WTC11 (cell line): ENCODE measurements at regions not wholly inside any gene's neighbourhood (a gene's known extent, or its start where the extent isn't known, plus 50 kb on each side); places are given as distances from the start of the nearest gene placed in this dataset.

Experiments used
- ATAC-seq: fragments of 200-7000 bp; cut with Tn5 transposase; 2 replicates; pipeline ENCODE4 v1.10.0; 2021; ENCODE audit warnings: mild to moderate bottlenecking, moderate library complexity
- CTCF ChIA-PET: fragments of 300-600 bp; sonication (Branson Sonifier 250); formaldehyde crosslinking; loops from one replicate; lab custom pipeline; 2021; ENCODE audit warnings: antibody characterized with exemption; lab: Charles Lee
- POLR2A ChIA-PET: fragments of 350-600 bp; sonication (Branson Sonifier 250); formaldehyde crosslinking; loops from one replicate; lab custom pipeline; 2021; ENCODE audit warnings: antibody characterized with exemption; lab: Charles Lee
- DNase-seq: peaks from one replicate; pipeline ENCODE4 v3.0.0; 2021; ENCODE audit warnings: low spot score
- H3K27ac Mint-ChIP-seq: 2 replicates; pipeline ENCODE4 v1.8.0; 2021; ENCODE audit warnings: mixed read lengths
- H3K27me3 Mint-ChIP-seq: 2 replicates; pipeline ENCODE4 v1.8.0; 2021; ENCODE audit warnings: low read depth, mild to moderate bottlenecking, moderate library complexity, mixed read lengths
- H3K36me3 Mint-ChIP-seq: 2 replicates; pipeline ENCODE4 v1.8.0; 2021; ENCODE audit warnings: mixed read lengths
- H3K4me1 Mint-ChIP-seq: 2 replicates; pipeline ENCODE4 v1.8.0; 2022; ENCODE audit warnings: mixed read lengths
- H3K4me3 Mint-ChIP-seq: 2 replicates; pipeline ENCODE4 v1.8.0; 2021; ENCODE audit warnings: mild to moderate bottlenecking, moderate library complexity, mixed read lengths
- H3K9me3 Mint-ChIP-seq: 2 replicates; pipeline ENCODE4 v1.8.0; 2021; ENCODE audit warnings: mixed read lengths
- ETV6 ChIP-seq: sonication (generic); formaldehyde crosslinking; IDR thresholded peaks from 2 replicates; pipeline ENCODE4 v1.8.1; 2022; ENCODE audit warnings: mild to moderate bottlenecking, missing genetic modification reagents
- FOXP4 ChIP-seq: sonication (generic); formaldehyde crosslinking; IDR thresholded peaks from 2 replicates; pipeline ENCODE4 v1.8.0; 2022; ENCODE audit warnings: mild to moderate bottlenecking, missing genetic modification reagents
- KAT7 ChIP-seq: sonication (generic); formaldehyde crosslinking; IDR thresholded peaks from 2 replicates; pipeline ENCODE4 v1.8.1; 2023; ENCODE audit warnings: missing genetic modification reagents, mild to moderate bottlenecking, borderline replicate concordance
- MAX ChIP-seq: sonication (generic); formaldehyde crosslinking; IDR thresholded peaks from 2 replicates; pipeline ENCODE4 v1.8.0; 2022; ENCODE audit warnings: mild to moderate bottlenecking, missing genetic modification reagents
- MYBL2 ChIP-seq: sonication (generic); formaldehyde crosslinking; IDR thresholded peaks from 2 replicates; pipeline ENCODE4 v1.8.1; 2023; ENCODE audit warnings: mild to moderate bottlenecking, moderate library complexity, missing genetic modification reagents
- NFATC4 ChIP-seq: fragments of 250-450 bp; sonication (Bioruptor Pico); IDR thresholded peaks from 2 replicates; pipeline ENCODE4 v1.9.0; 2021; ENCODE audit warnings: mild to moderate bottlenecking
- NFE2L1 ChIP-seq: sonication (generic); formaldehyde crosslinking; IDR thresholded peaks from 2 replicates; pipeline ENCODE4 v1.8.1; 2023; ENCODE audit warnings: missing genetic modification reagents
- NFYB ChIP-seq: sonication (generic); formaldehyde crosslinking; conservative IDR thresholded peaks from 2 replicates; pipeline ENCODE4 v1.8.0; 2022; ENCODE audit warnings: low read depth, missing genetic modification reagents
- NR3C1 ChIP-seq: sonication (generic); formaldehyde crosslinking; conservative IDR thresholded peaks from 2 replicates; pipeline ENCODE4 v1.8.1; 2023; ENCODE audit warnings: low read depth, mild to moderate bottlenecking, missing genetic modification reagents
- OVOL2 ChIP-seq: fragments of 250-450 bp; sonication (Bioruptor Pico); IDR thresholded peaks from 2 replicates; pipeline ENCODE4 v1.9.0; 2021; ENCODE audit warnings: mild to moderate bottlenecking, borderline replicate concordance
- RELA ChIP-seq: sonication (generic); formaldehyde crosslinking; IDR thresholded peaks from 2 replicates; pipeline ENCODE4 v1.8.1; 2022; ENCODE audit warnings: missing genetic modification reagents, mild to moderate bottlenecking, borderline replicate concordance
- TEAD1 ChIP-seq: sonication (generic); formaldehyde crosslinking; IDR thresholded peaks from 2 replicates; pipeline ENCODE4 v1.8.0; 2022; ENCODE audit warnings: mild to moderate bottlenecking, missing genetic modification reagents
- TEAD4 ChIP-seq: sonication (generic); formaldehyde crosslinking; IDR thresholded peaks from 2 replicates; pipeline ENCODE4 v1.8.0; 2022; ENCODE audit warnings: mild to moderate bottlenecking, missing genetic modification reagents
- USF1 ChIP-seq: sonication (generic); formaldehyde crosslinking; IDR thresholded peaks from 2 replicates; pipeline ENCODE4 v1.8.0; 2022; ENCODE audit warnings: mild to moderate bottlenecking, missing genetic modification reagents
- ZNF416 ChIP-seq: fragments of 250-450 bp; sonication (Bioruptor Pico); IDR thresholded peaks from 2 replicates; pipeline ENCODE4 v1.9.0; 2021; ENCODE audit warnings: mild to moderate bottlenecking, inconsistent platforms
- ZNF423 ChIP-seq: fragments of 250-450 bp; sonication (Bioruptor Pico); IDR thresholded peaks from 2 replicates; pipeline ENCODE4 v2.1.2; 2022; ENCODE audit warnings: mild to moderate bottlenecking, moderate library complexity
- ZNF671 ChIP-seq: fragments of 250-450 bp; sonication (Bioruptor Pico); IDR thresholded peaks from 2 replicates; pipeline ENCODE4 v1.8.0; 2021; ENCODE audit warnings: mild to moderate bottlenecking
- TF ChIP-seq, protein P1 (sequence below): fragments of 250-450 bp; sonication (Bioruptor Pico); IDR thresholded peaks from 2 replicates; pipeline ENCODE4 v1.9.0; 2021; ENCODE audit warnings: mild to moderate bottlenecking
- TF ChIP-seq, protein P2 (sequence below): sonication (generic); formaldehyde crosslinking; IDR thresholded peaks from 2 replicates; pipeline ENCODE4 v1.8.0; 2023; ENCODE audit warnings: missing genetic modification reagents

GRCh38 chr2:122706757-122707223, 951.3 kb downstream of the TSN start:
- POLR2A ChIA-PET = no interaction called here
- DNase-seq = no peak

DNA sequence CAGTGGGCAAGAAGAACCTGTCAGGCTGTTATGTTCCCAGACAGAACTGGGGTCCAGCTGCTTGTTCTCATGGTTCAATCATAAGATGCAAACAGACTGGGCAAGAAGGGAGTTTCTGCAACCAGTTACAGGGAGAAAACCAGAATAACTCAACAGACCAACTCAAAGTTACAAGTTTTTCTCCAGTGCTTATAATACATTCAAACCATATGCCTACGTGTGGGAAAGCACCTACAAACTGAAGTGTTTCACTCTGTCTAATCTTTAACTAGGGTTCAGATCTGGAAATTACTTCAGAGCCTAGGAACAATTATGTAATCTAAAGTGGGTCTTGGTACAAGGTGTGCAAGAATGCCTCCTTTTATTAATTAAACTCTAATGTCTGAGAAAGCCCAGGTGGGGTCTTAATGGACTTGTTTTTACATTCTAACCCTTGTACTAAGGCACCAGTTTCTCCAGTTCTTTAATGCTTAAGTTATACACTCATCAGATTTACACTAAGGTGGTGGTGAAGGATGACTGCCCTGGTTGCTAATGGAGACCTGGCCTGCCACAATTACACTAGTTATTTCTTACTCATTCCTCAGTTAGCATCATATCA, 951.9 kb downstream of the TSN start:
- ChIA-PET CTCF (no interaction called here), POLR2A (no interaction called here)
- H3K4me3 Mint-ChIP-seq = no peak overlapping the region
- no peak overlapping the region for H3K27ac Mint-ChIP-seq
- TF ChIP-seq FOXP4 (CRISPR knock-in tag) (no peak), MYBL2 (no peak), OVOL2 (no peak), NR3C1 (CRISPR knock-in tag) (no peak), MAX (CRISPR knock-in tag) (no peak)
- TF ChIP-seq, protein P1, sequence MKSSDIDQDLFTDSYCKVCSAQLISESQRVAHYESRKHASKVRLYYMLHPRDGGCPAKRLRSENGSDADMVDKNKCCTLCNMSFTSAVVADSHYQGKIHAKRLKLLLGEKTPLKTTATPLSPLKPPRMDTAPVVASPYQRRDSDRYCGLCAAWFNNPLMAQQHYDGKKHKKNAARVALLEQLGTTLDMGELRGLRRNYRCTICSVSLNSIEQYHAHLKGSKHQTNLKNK (CRISPR knock-in tag) = no peak
- H3K36me3 Mint-ChIP-seq = 0 out of 2 replicates have a peak, but pooled peaks cover 3% of the 10 kb centered on the region
- H3K9me3 Mint-ChIP-seq = peaks cover 10% of the 10 kb centered on the region
- ATAC-seq = no peak
- peaks cover 14% of the 10 kb centered on the region for H3K4me1 Mint-ChIP-seq
- no peaks in the 10 kb centered on the region; the same call in 1 of the 2 replicates for H3K27me3 Mint-ChIP-seq
- no peak for DNase-seq

More at GRCh38 chr2:122706757-122707223, 951.3 kb downstream of the TSN start:
- no peak for ATAC-seq
- TF ChIP-seq TEAD4 (CRISPR knock-in tag) (no peak), ZNF671 (CRISPR knock-in tag) (no peak), ZNF423 (CRISPR knock-in tag) (no peak), KAT7 (CRISPR knock-in tag) (no peak), ZNF416 (CRISPR knock-in tag) (no peak), NFATC4 (CRISPR knock-in tag) (no peak), ETV6 (CRISPR knock-in tag) (no peak), RELA (CRISPR knock-in tag) (no peak), USF1 (CRISPR knock-in tag) (no peak), OVOL2 (no peak), NFYB (CRISPR knock-in tag) (no peak), NFE2L1 (CRISPR knock-in tag) (no peak)
- TF ChIP-seq, protein P2, sequence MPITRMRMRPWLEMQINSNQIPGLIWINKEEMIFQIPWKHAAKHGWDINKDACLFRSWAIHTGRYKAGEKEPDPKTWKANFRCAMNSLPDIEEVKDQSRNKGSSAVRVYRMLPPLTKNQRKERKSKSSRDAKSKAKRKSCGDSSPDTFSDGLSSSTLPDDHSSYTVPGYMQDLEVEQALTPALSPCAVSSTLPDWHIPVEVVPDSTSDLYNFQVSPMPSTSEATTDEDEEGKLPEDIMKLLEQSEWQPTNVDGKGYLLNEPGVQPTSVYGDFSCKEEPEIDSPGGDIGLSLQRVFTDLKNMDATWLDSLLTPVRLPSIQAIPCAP (CRISPR knock-in tag) = no peak
- Mint-ChIP-seq H3K36me3 (no peaks in the 10 kb centered on the region), H3K27ac (no peak overlapping the region), H3K27me3 (no peaks in the 10 kb centered on the region; the same call in 1 of the 2 replicates), H3K4me1 (peaks cover 14% of the 10 kb centered on the region), H3K4me3 (no peak overlapping the region), H3K9me3 (peaks cover 8% of the 10 kb centered on the region)
- CTCF ChIA-PET = no interaction called here

GRCh38 chr2:122710049-122710448, 954.6 kb downstream of the TSN start:
- CTCF ChIA-PET = no interaction called here
- Mint-ChIP-seq H3K9me3 (peaks cover 34% of the 10 kb centered on the region), H3K4me3 (no peak overlapping the region), H3K27ac (no peak overlapping the region)
- ATAC-seq = no peak
- TF ChIP-seq TEAD1 (CRISPR knock-in tag) = no peak
- TF ChIP-seq, all 79 proteins: peak for 0
- H3K27me3 Mint-ChIP-seq = no peaks in the 10 kb centered on the region; the same call in 1 of the 2 replicates
- DNase-seq = no peak
- H3K36me3 Mint-ChIP-seq = 0 out of 2 replicates have a peak, but pooled peaks cover 4% of the 10 kb centered on the region
- peaks cover 14% of the 10 kb centered on the region for H3K4me1 Mint-ChIP-seq
- POLR2A ChIA-PET = no interaction called here
